ENCODE measurements at regions not wholly inside any gene's neighbourhood (a gene's known extent, or its start where the extent isn't known, plus 50 kb on each side); places are given as distances from the start of the nearest gene placed in this dataset.

DNA sequence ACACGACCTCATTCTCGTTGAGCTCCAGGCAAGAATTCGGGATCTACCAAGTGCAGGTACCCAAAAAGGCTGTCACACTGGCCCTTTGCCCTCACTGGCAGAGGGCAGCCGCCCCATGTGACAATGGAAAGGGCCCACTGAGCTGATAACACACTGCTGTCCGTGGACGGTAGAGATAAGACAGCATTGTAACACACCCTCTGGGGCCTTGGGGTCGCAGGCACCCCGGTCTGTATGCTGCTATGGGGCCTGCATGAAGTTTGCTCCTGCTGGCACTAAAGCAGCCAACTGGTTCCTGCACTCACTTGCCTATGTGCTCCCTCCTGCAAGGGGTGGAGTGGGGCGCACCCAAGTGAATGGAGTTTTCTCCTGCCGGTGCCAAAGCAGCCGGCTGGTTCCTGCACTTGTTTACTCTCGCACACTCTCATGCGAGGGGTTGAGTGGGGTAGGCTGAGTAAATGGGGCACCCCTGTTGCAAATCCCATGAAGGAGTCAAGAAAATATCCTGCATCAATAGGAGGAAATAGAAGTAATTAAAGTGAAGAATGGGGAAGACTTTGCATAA, 477.9 kb downstream of the ATP23 start:
- no peak overlapping the region for H3K4me3 ChIP-seq
- peaks cover 0 to 38% (median 11%) of the 10 kb centered on the region in 4 donors for H3K4me1 ChIP-seq
- intact Hi-C loops (cut with DNase I; ENCODE audit: low total_unique reads), result no loop called here
- H3K27me3 ChIP-seq, result no peaks in the 10 kb centered on the region
- TF ChIP-seq, protein P1, sequence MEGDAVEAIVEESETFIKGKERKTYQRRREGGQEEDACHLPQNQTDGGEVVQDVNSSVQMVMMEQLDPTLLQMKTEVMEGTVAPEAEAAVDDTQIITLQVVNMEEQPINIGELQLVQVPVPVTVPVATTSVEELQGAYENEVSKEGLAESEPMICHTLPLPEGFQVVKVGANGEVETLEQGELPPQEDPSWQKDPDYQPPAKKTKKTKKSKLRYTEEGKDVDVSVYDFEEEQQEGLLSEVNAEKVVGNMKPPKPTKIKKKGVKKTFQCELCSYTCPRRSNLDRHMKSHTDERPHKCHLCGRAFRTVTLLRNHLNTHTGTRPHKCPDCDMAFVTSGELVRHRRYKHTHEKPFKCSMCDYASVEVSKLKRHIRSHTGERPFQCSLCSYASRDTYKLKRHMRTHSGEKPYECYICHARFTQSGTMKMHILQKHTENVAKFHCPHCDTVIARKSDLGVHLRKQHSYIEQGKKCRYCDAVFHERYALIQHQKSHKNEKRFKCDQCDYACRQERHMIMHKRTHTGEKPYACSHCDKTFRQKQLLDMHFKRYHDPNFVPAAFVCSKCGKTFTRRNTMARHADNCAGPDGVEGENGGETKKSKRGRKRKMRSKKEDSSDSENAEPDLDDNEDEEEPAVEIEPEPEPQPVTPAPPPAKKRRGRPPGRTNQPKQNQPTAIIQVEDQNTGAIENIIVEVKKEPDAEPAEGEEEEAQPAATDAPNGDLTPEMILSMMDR (IDR thresholded peaks at IDR 0.05), result no peak
- H3K27ac ChIP-seq, result no peak overlapping the region
- no peak for DNase-seq
- no peaks in the 10 kb centered on the region for H3K36me3 ChIP-seq
- H3K9me3 ChIP-seq, result no peaks in the 10 kb centered on the region

DNA sequence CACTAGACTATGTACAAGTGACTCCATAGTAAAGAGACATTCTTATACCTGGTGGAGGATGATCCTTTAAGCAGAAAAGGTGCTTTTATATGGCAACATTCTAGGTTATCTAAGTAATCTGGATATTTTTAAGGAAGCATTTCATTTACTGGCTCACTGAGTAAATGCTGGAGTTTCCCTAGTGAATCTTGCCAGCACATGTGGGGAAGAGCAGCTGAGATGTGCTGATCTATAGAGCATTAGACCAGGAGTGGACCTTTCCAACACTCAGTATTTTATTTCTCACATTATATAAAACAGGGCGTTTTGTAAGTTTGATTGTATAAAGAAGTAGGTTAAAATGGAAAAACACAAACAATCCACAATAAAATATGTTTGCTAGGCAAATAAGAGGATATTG, 478.5 kb downstream of the ATP23 start:
- Histone ChIP-seq H3K27ac (no peak overlapping the region), H3K36me3 (no peaks in the 10 kb centered on the region), H3K4me1 (peaks cover 0 to 39% (median 11%) of the 10 kb centered on the region in 4 donors), H3K27me3 (no peaks in the 10 kb centered on the region), H3K4me3 (no peak overlapping the region), H3K9me3 (no peaks in the 10 kb centered on the region)
- DNase-seq, result no peak
- intact Hi-C loops (cut with DNase I; ENCODE audit: low total_unique reads), result no loop called here
- TF ChIP-seq, protein P1 (IDR thresholded peaks at IDR 0.05), result no peak

DNA sequence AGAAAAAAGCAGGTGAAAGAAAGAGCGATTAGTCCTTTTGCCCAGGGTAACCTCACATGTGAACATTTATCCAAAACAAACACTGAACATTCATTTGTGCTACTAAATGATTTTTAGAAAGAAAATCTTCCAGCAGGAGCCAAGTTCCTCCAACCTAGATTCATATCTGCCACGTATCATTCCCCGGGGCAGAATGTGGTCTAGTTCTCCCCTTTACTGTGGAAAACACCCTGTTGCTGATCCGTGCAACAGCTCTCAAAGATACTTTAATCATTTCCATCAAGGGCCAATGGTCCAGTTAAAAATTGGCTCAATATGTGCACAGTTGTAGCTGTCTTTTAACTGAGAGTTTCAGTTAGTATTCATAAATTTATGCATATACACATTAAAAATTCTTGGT, 479.1 kb downstream of the ATP23 start:
- Histone ChIP-seq H3K27ac (no peak overlapping the region), H3K27me3 (no peaks in the 10 kb centered on the region), H3K4me3 (no peak overlapping the region), H3K36me3 (no peaks in the 10 kb centered on the region), H3K9me3 (no peaks in the 10 kb centered on the region), H3K4me1 (peaks cover 0 to 44% (median 16%) of the 10 kb centered on the region in 4 donors)
- TF ChIP-seq, protein P1 (IDR thresholded peaks at IDR 0.05), result no peak
- DNase-seq, result no peak
- intact Hi-C loops (cut with DNase I; ENCODE audit: low total_unique reads), result no loop called here

DNA sequence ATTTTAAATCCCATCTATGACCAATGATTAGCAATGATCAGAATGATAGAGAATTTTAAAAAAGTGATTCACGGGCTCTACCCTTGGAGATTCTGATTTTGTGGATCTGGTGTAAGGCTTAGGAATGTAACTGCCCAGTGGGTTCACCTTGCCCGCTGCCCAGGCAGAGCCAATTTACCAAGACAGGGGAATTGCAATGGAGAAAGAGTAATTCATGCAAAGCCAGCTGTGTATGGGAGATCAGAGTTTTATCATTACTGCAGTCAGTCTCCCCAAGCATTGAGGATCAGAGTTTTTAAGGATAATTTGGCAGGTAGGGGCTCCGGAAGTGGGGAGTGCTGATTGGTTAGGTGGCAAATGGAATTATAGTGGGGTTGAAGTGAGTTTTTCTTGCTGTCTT, 480.6 kb downstream of the ATP23 start:
- no peak for DNase-seq
- no peaks in the 10 kb centered on the region for H3K9me3 ChIP-seq
- H3K36me3 ChIP-seq, result no peaks in the 10 kb centered on the region
- H3K27ac ChIP-seq, result no peak overlapping the region
- intact Hi-C loops (cut with DNase I; ENCODE audit: low total_unique reads), result no loop called here
- no peaks in the 10 kb centered on the region for H3K27me3 ChIP-seq
- H3K4me1 ChIP-seq, result peaks cover 0 to 43% (median 27%) of the 10 kb centered on the region in 4 donors
- TF ChIP-seq, protein P1 (IDR thresholded peaks at IDR 0.05), result no peak
- H3K4me3 ChIP-seq, result no peak overlapping the region

DNA sequence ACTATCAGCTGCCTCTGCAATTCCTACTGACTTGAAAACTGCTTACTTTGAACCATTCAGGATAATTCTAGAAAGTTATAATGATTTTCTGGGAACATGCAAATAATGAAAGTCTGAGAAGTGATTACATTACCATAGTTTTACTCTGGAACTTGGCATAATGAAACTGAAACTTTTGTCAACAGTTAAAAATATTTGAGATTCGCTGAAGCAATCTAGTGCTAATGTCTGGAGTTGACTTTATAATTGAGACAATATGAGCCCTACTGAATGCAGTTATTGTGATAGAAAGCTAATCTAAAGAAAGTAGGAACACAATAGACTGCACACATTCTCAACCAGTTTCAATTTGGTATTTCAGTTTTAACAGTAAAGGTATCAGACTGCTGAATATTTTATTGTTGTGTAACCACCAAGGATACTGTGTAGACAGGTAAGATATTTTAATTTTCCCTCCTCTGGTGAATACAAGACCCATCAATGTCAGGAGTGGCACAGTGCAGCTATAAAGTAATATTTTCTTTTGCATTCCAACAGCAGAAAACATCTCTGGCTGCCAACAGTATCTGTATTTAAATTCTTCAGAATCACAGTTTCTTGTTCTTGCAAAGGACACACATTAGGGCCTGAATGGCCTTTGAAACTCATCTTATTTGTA, 483.5 kb downstream of the ATP23 start:
- H3K36me3 ChIP-seq, result no peaks in the 10 kb centered on the region
- intact Hi-C loops (cut with DNase I; ENCODE audit: low total_unique reads), result no loop called here
- no peaks in the 10 kb centered on the region for H3K9me3 ChIP-seq
- H3K4me3 ChIP-seq, result no peak overlapping the region
- TF ChIP-seq, protein P1 (IDR thresholded peaks at IDR 0.05), result no peak
- no peak for DNase-seq
- peaks cover 0 to 40% (median 26%) of the 10 kb centered on the region in 4 donors for H3K4me1 ChIP-seq
- peak overlapping the region; percentile 61 to 75 for H3K27ac ChIP-seq
- no peaks in the 10 kb centered on the region for H3K27me3 ChIP-seq
